Left lung (tissue), 4 donors: ENCODE measurements at regions not wholly inside any gene's neighbourhood (a gene's known extent, or its start where the extent isn't known, plus 50 kb on each side); places are given as distances from the start of the nearest gene placed in this dataset.

Experiments
- ATAC-seq: fragments of 200-7000 bp; cut with Tn5 transposase; one replicate; pipeline ENCODE4 v1.9.1; 2020; ENCODE audit warnings: moderate library complexity
- DNase-seq, 4 donors: peaks; one replicate each; pipeline ENCODE4 v3.0.0-alpha.2; 2013 to 2020
- H3K27ac ChIP-seq, 2 donors: fragments of 200-600 bp; sonication (generic) in 1 of 2; one replicate each; pipeline versions ENCODE4 v1.5.0 to v1.8.0; 2020 to 2021
- H3K27me3 ChIP-seq, 2 donors: fragments of 200-600 bp; sonication (generic) in 1 of 2; one replicate each; pipeline versions ENCODE4 v1.5.0 to v1.8.0; 2020 to 2021
- H3K36me3 ChIP-seq, 2 donors: fragments of 200-600 bp; sonication (generic) in 1 of 2; one replicate each; pipeline versions ENCODE4 v1.5.0 to v1.8.0; 2020 to 2021
- H3K4me1 ChIP-seq, 2 donors: fragments of 200-600 bp; one replicate each; pipeline ENCODE4 v1.8.0; 2021
- H3K4me3 ChIP-seq, 2 donors: fragments of 200-600 bp; sonication (generic) in 1 of 2; one replicate each; pipeline versions ENCODE4 v1.5.0 to v1.8.0; 2020 to 2021; ENCODE audit warnings: mild to moderate bottlenecking in 1 of 2
- H3K9me3 ChIP-seq, 2 donors: fragments of 200-600 bp; sonication (generic) in 1 of 2; one replicate each; pipeline versions ENCODE4 v1.5.0 to v1.8.0; 2020 to 2021
- intact Hi-C, 2 donors: fragments of 100-400 bp; cut with DNase I; formaldehyde crosslinking; loops; one replicate each; pipeline versions ENCODE4 v1.11.2 to v1.14.2; 2022
- TF ChIP-seq, protein P1 (sequence below), 2 donors: fragments of 200-600 bp; sonication (generic) in 1 of 2; IDR thresholded peaks; one replicate each; pipeline versions ENCODE4 v1.5.0 to v1.8.0; 2021; ENCODE audit warnings: antibody characterized with exemption in 2 of 2
- donor health status: DM: no; HTN: yes; CAD: no.
- donor health status: DM: no; HTN: no; CAD: no.

DNA sequence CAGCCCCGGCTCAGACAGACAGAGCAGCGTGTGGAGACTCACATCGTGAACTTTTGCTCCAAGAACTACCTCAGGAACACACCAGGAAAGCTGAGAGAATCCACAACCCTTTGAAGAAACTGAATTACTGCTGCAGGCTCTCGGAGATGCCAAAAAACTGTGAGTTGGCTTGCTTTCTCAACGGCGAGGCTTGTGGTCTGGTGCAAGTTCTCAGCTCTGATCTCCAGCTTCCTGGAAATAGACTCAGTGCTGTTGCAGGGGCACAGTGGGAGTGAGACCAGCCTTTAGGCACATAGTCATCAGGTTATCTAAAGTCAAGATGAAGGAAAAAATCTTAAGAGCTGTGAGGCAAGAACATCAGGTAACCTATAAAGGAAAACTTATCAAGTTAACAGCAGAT lies 273.7 kb upstream of the LRATD1 start:
- TF ChIP-seq, protein P1, sequence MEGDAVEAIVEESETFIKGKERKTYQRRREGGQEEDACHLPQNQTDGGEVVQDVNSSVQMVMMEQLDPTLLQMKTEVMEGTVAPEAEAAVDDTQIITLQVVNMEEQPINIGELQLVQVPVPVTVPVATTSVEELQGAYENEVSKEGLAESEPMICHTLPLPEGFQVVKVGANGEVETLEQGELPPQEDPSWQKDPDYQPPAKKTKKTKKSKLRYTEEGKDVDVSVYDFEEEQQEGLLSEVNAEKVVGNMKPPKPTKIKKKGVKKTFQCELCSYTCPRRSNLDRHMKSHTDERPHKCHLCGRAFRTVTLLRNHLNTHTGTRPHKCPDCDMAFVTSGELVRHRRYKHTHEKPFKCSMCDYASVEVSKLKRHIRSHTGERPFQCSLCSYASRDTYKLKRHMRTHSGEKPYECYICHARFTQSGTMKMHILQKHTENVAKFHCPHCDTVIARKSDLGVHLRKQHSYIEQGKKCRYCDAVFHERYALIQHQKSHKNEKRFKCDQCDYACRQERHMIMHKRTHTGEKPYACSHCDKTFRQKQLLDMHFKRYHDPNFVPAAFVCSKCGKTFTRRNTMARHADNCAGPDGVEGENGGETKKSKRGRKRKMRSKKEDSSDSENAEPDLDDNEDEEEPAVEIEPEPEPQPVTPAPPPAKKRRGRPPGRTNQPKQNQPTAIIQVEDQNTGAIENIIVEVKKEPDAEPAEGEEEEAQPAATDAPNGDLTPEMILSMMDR (IDR thresholded peaks at IDR 0.05): no peak
- H3K27me3 ChIP-seq: no peaks in the 10 kb centered on the region

DNA sequence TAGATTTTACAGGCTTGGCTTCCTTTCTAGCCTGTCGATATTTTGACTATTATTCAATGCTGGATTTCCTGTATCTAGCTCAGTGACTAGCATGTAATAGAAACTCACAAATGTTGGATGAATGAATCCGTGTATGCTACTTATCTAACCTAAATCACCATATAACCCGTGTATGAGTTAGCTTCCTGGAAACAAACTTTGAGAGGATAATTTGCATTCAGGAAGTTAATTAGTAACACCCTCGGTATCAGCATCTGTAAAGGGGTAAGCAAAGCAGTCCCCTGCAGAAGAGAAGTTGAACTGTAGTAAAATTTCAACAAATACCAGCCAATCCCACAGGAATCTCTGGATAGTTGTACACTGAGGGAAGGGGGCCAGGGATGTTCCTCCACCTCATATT lies 269.4 kb upstream of the LRATD1 start:
- H3K27ac ChIP-seq: no peak overlapping the region
- no peaks in the 10 kb centered on the region for H3K4me1 ChIP-seq
- H3K36me3 ChIP-seq: no peaks in the 10 kb centered on the region
- TF ChIP-seq, protein P1 (IDR thresholded peaks at IDR 0.05): no peak
- no peak for DNase-seq
- ATAC-seq: no peak
- H3K27me3 ChIP-seq: no peaks in the 10 kb centered on the region
- intact Hi-C loops: no loop called here
- peaks cover 0 to 4% of the 10 kb centered on the region in 2 donors for H3K9me3 ChIP-seq
- no peak overlapping the region for H3K4me3 ChIP-seq

More for the DNA sequence above, 273.7 kb upstream of the LRATD1 start:
- DNase-seq (no peak), ATAC-seq (no peak)
- H3K9me3 ChIP-seq: peaks cover 0 to 4% of the 10 kb centered on the region in 2 donors
- no peak overlapping the region for H3K4me3 ChIP-seq
- H3K27ac ChIP-seq: no peak overlapping the region
- intact Hi-C loops: no loop called here
- H3K36me3 ChIP-seq: no peaks in the 10 kb centered on the region
- H3K4me1 ChIP-seq: no peaks in the 10 kb centered on the region

DNA sequence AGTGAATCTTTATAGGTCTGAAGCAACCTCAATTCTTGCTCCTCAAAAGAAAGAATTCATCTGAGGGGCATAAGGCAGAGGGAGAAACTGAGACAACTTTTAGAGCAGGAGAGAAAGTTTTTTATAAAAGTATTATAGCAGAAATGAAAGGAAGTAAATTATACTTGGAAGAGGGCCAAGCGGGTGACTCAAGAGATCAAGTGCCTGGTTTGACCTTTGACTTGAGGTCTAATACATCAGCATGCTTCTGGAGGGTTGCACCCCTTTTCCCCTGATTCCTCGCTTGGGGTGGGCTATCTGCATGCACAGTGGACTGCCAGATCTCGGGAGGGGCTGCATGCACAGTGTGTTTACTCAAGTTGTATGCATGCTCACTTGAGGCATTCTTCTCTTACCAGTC lies 268.5 kb upstream of the LRATD1 start:
- DNase-seq (no peak), ATAC-seq (no peak)
- H3K4me1 ChIP-seq: no peaks in the 10 kb centered on the region
- H3K9me3 ChIP-seq: peaks cover 0 to 4% of the 10 kb centered on the region in 2 donors
- H3K36me3 ChIP-seq: no peaks in the 10 kb centered on the region
- H3K4me3 ChIP-seq: no peak overlapping the region
- TF ChIP-seq, protein P1 (IDR thresholded peaks at IDR 0.05): no peak
- intact Hi-C loops: no loop called here
- H3K27me3 ChIP-seq: no peaks in the 10 kb centered on the region
- no peak overlapping the region for H3K27ac ChIP-seq

DNA sequence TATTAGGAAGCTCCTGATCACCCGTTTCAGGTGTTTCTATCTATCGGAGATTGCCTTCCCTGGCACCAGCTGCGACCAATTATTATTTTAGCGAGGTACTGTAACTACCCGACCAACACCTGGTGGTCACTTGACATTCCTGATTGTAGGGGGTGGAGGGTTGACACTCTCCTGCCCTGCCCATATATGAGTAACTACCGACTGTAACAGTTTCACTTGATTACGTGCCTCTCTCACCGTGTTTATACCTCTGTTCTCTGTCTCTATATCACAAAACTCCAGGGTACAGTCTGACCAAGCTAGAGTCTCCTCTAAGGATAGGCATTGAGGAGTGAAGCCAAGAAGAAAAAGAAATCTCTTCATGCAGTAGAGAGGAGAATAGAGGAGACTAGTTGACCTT lies 268.0 kb upstream of the LRATD1 start:
- Histone ChIP-seq H3K27ac (no peak overlapping the region), H3K36me3 (no peaks in the 10 kb centered on the region), H3K4me1 (no peaks in the 10 kb centered on the region), H3K27me3 (no peaks in the 10 kb centered on the region), H3K9me3 (peaks cover 0 to 4% of the 10 kb centered on the region in 2 donors), H3K4me3 (no peak overlapping the region)
- ATAC-seq (no peak), DNase-seq (no peak)
- intact Hi-C loops: no loop called here
- TF ChIP-seq, protein P1 (IDR thresholded peaks at IDR 0.05): no peak

DNA sequence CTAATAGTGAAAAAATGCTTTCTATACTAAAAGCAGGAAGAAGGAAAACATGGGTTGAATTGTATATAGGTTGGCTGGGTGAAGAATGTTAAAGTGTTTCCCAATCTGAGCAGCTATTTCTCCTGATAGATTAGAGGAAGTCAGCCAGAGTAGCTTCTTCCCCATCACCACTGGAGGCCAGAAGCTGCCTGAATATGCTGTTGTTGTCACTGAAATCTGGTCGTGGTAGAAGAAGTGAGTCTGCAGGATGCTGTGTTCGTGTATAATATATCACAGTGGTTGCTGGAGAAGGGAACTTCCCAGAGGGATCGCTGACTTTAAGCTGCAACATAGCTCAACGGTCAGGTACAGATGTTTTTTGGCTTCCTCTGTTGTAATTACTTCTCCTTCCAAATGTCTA lies 247.5 kb upstream of the LRATD1 start:
- Histone ChIP-seq H3K27ac (no peak overlapping the region), H3K4me1 (no peaks in the 10 kb centered on the region), H3K9me3 (no peaks in the 10 kb centered on the region), H3K4me3 (no peak overlapping the region), H3K27me3 (no peaks in the 10 kb centered on the region), H3K36me3 (no peaks in the 10 kb centered on the region)
- TF ChIP-seq, protein P1 (IDR thresholded peaks at IDR 0.05): no peak
- intact Hi-C loops: no loop called here
- ATAC-seq (no peak), DNase-seq (peak in 1 of 4 donors; percentile 9)
